ENCODE measurements at regions not wholly inside any gene's neighbourhood (a gene's known extent, or its start where the extent isn't known, plus 50 kb on each side); places are given as distances from the start of the nearest gene placed in this dataset.

DNA sequence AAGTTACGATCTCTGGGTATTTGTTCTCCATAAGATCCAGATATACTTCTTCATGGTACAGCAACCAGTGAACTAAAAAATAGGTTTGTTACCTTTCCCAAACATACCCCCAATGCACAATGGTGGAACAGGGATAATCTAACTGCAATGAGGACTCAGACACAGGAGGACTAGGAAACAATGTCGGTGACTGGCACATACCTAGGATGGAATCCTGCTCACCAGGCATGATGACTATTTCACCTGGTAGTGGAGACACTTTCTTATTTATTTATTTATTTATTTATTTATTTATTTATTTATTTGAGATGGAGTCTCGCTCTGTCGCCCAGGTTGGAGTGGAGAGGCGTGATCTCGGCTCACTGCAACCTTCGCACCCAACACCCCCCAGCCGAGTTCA, 159.9 kb upstream of the CCNH start:
- Histone ChIP-seq H3K4me2 (ENCODE audit: low read length) (no peak overlapping the region), H2AFZ (ENCODE audit: low read depth, low read length) (no peak overlapping the region), H3K36me3 (ENCODE audit: insufficient read depth, low read length) (no peaks in the 10 kb centered on the region), H3K9ac (ENCODE audit: low read length) (no peak overlapping the region), H3K9me3 (ENCODE audit: low read length) (no peaks in the 10 kb centered on the region), H4K20me1 (ENCODE audit: insufficient read depth) (no peaks in the 10 kb centered on the region), H3K4me3 (ENCODE audit: low read length) (no peak overlapping the region), H3K9me2 (ENCODE audit: insufficient read depth, low read length) (no peaks in the 10 kb centered on the region), H3K79me2 (replicated peaks; ENCODE audit: insufficient read depth, low read length) (no peaks in the 10 kb centered on the region), H3F3A (ENCODE audit: insufficient read depth, low read length, poor library complexity, severe bottlenecking) (no peaks in the 10 kb centered on the region), H3K27me3 (ENCODE audit: insufficient read depth, low read depth, low read length) (no peaks in the 10 kb centered on the region), H3K27ac (ENCODE audit: low read length) (no peak overlapping the region)
- TF ChIP-seq POLR2AphosphoS5 (IDR thresholded peaks at IDR 0.05) (no peak), TAF1 (IDR thresholded peaks at IDR 0.05; ENCODE audit: low read depth) (no peak), EP300 (conservative IDR thresholded peaks at IDR 0.05; ENCODE audit: poor library complexity, severe bottlenecking) (no peak), EZH2 (IDR thresholded peaks at IDR 0.05; ENCODE audit: borderline replicate concordance, insufficient read depth, low read length, poor library complexity, severe bottlenecking) (no peak), SMC3 (conservative IDR thresholded peaks at IDR 0.05; ENCODE audit: poor library complexity) (no peak), MXI1 (conservative IDR thresholded peaks at IDR 0.05; ENCODE audit: poor library complexity, severe bottlenecking) (no peak), RAD21 (conservative IDR thresholded peaks at IDR 0.05) (no peak)
- TF ChIP-seq, protein P1, sequence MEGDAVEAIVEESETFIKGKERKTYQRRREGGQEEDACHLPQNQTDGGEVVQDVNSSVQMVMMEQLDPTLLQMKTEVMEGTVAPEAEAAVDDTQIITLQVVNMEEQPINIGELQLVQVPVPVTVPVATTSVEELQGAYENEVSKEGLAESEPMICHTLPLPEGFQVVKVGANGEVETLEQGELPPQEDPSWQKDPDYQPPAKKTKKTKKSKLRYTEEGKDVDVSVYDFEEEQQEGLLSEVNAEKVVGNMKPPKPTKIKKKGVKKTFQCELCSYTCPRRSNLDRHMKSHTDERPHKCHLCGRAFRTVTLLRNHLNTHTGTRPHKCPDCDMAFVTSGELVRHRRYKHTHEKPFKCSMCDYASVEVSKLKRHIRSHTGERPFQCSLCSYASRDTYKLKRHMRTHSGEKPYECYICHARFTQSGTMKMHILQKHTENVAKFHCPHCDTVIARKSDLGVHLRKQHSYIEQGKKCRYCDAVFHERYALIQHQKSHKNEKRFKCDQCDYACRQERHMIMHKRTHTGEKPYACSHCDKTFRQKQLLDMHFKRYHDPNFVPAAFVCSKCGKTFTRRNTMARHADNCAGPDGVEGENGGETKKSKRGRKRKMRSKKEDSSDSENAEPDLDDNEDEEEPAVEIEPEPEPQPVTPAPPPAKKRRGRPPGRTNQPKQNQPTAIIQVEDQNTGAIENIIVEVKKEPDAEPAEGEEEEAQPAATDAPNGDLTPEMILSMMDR (IDR thresholded peaks at IDR 0.05; ENCODE audit: poor library complexity, severe bottlenecking), result no peak
- TF ChIP-seq, protein P2, sequence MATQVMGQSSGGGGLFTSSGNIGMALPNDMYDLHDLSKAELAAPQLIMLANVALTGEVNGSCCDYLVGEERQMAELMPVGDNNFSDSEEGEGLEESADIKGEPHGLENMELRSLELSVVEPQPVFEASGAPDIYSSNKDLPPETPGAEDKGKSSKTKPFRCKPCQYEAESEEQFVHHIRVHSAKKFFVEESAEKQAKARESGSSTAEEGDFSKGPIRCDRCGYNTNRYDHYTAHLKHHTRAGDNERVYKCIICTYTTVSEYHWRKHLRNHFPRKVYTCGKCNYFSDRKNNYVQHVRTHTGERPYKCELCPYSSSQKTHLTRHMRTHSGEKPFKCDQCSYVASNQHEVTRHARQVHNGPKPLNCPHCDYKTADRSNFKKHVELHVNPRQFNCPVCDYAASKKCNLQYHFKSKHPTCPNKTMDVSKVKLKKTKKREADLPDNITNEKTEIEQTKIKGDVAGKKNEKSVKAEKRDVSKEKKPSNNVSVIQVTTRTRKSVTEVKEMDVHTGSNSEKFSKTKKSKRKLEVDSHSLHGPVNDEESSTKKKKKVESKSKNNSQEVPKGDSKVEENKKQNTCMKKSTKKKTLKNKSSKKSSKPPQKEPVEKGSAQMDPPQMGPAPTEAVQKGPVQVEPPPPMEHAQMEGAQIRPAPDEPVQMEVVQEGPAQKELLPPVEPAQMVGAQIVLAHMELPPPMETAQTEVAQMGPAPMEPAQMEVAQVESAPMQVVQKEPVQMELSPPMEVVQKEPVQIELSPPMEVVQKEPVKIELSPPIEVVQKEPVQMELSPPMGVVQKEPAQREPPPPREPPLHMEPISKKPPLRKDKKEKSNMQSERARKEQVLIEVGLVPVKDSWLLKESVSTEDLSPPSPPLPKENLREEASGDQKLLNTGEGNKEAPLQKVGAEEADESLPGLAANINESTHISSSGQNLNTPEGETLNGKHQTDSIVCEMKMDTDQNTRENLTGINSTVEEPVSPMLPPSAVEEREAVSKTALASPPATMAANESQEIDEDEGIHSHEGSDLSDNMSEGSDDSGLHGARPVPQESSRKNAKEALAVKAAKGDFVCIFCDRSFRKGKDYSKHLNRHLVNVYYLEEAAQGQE (IDR thresholded peaks at IDR 0.05; ENCODE audit: borderline replicate concordance), result no peak

DNA sequence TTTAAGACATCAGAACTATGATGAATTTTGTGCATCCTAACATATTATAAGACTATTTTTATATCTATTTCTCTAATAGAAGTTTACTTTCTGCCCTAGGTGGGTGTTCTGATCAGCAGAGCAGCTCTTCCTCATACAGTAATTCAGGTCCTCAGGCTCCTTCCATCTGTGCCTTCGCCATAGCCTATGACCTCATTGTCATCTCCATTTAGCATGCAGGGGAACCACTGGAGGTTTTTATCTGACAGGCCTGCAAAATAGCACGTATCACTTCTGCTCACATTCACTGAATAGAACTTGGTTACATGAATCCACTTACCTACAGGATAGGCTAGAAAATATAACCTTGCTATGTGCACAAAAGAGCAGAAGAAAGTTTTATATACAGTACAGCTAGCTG, 159.4 kb upstream of the CCNH start:
- no peak overlapping the region for H3K4me3 ChIP-seq (ENCODE audit: low read length)
- no peaks in the 10 kb centered on the region for H4K20me1 ChIP-seq (ENCODE audit: insufficient read depth)
- H3K36me3 ChIP-seq (ENCODE audit: insufficient read depth, low read length), result no peaks in the 10 kb centered on the region
- TF ChIP-seq SMC3 (conservative IDR thresholded peaks at IDR 0.05; ENCODE audit: poor library complexity) (no peak), TAF1 (IDR thresholded peaks at IDR 0.05; ENCODE audit: low read depth) (no peak), EZH2 (IDR thresholded peaks at IDR 0.05; ENCODE audit: borderline replicate concordance, insufficient read depth, low read length, poor library complexity, severe bottlenecking) (no peak), EP300 (conservative IDR thresholded peaks at IDR 0.05; ENCODE audit: poor library complexity, severe bottlenecking) (no peak), RAD21 (conservative IDR thresholded peaks at IDR 0.05) (no peak), POLR2AphosphoS5 (IDR thresholded peaks at IDR 0.05) (no peak)
- TF ChIP-seq, protein P2 (IDR thresholded peaks at IDR 0.05; ENCODE audit: borderline replicate concordance), result no peak
- TF ChIP-seq, protein P1 (IDR thresholded peaks at IDR 0.05; ENCODE audit: poor library complexity, severe bottlenecking), result no peak
- H2AFZ ChIP-seq (ENCODE audit: low read depth, low read length), result no peak overlapping the region
- no peak overlapping the region for H3K27ac ChIP-seq (ENCODE audit: low read length)
- H3K79me2 ChIP-seq (replicated peaks; ENCODE audit: insufficient read depth, low read length), result no peaks in the 10 kb centered on the region
- no peaks in the 10 kb centered on the region for H3K27me3 ChIP-seq (ENCODE audit: insufficient read depth, low read depth, low read length)
- no peaks in the 10 kb centered on the region for H3K9me3 ChIP-seq (ENCODE audit: low read length)
- H3K9me2 ChIP-seq (ENCODE audit: insufficient read depth, low read length), result no peaks in the 10 kb centered on the region
- H3K4me2 ChIP-seq (ENCODE audit: low read length), result no peak overlapping the region
- H3K9ac ChIP-seq (ENCODE audit: low read length), result no peak overlapping the region
- H3F3A ChIP-seq (ENCODE audit: insufficient read depth, low read length, poor library complexity, severe bottlenecking), result no peaks in the 10 kb centered on the region

Measured in neural cell (in vitro differentiated cells).